Hypothalamus (tissue), 51 donors: ENCODE measurements at regions not wholly inside any gene's neighbourhood (a gene's known extent, or its start where the extent isn't known, plus 50 kb on each side); places are given as distances from the start of the nearest gene placed in this dataset.
"Not testable (repeated sequence)": the region's sequence is repeated elsewhere in the genome, so short reads cannot be mapped to it uniquely, and the experiment has no call there.

Experiments used
- DNase-seq, 51 donors: peaks; one replicate each; lab custom pipeline; 2025; lab: John Stamatoyannopoulos, UW

DNA sequence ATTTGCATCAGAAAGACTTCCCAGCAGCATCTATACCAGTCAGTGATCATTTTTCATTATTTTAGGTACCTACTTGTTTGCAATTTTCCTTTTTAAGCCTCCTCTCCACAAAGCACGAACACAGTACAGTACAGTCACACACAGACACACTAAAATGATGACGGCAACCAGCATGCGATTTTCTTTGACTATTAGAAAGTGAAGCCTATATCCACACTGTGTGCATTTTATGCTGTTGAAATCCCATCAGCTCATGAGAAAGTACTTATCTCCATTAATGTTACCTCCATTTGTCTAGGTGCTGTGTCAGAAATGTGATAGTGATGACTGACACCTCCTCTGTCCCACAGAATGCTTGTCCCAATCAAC lies 294.7 kb upstream of the MEIS2 start:
- DNase-seq, result no peak

DNA sequence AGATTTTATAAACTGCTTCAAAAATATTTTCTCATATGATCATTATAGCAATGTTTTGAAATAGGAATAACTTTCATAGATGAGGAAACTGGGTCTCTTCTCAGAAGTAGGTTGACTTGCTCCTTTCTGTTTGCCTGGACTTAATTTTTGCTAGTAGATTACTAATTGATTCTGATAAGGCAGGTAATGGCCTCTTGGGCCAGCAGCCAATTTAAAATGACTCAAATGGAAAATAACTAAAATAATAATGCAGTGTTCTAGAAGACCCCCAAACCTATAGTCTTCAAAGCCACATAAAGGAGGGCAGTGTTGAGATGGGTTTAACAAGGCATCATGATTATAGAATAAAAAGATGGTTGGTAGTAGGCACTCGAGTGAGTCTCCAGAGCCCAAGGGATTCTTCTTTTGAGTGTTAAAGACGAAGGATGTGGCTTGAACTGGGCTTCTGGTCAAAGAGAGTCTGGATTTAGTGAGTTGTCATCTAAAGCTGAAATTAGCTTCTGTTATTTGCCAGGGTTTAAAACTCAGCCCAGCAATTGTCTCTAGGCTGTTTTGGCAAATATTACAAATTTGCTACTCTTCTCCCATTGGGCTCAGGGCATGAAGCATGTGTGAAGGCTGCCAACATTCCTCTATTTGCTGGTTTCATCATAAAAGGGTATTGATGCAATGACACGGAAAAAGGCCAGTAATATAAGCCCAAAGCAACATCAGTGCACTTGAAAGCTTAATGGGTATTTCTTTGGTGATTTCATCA lies 297.1 kb upstream of the MEIS2 start:
- DNase-seq, result no peak

DNA sequence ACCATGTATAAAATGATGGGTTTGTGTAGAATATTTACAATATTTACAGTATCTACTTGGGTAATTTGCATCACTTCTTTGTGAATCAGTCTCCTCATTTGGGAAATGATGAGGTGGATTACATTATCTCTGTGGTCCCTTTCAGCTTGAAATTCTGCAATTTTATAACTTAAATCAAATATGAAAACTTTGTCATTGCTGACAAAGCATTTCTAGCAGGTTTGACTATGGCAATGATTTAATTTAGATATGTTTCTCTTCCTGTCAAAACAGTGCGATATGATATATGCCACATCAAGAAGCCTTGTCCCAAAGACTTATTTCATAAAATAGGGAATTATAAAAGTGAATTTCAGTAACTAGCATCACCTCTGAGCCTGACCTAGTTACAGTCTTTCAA lies 315.8 kb upstream of the MEIS2 start:
- no peak for DNase-seq

DNA sequence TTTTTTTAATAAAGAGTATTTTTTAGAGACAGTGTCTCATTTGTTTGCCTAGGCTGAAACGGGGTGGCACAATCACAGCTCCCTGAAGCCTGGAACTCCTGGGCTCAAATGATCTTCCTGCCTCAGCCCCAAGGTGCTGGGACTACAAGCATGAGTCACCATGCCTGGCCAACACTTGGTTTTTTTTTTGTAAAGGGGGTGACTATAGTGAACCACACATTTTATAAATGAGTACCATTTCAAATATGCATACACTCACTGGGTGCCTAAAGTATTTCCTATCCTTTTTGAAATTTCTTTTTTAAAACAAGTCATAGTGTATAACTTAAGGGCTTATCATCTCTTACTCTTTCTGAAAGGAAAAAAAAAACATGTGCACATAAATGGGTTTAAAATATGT lies 325.2 kb upstream of the MEIS2 start:
- no peak for DNase-seq

DNA sequence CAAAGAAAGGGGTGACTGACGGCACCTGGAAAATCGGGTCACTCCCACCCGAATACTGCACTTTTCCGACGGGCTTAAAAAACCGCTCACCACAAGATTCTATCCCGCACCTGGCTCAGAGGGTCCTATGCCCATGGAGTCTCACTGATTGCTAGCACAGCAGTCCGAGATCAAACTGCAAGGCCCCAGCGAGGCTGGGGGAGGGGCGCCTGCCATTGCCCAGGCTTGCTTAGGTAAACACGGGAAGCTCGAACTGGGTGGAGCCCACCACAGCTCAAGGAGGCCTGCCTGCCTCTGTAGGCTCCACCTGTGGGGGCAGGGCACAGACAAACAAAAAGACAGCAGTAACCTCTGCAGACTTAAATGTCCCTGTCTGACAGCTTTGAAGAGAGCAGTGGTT lies 327.0 kb upstream of the MEIS2 start:
- DNase-seq, result not testable (repeated sequence)

DNA sequence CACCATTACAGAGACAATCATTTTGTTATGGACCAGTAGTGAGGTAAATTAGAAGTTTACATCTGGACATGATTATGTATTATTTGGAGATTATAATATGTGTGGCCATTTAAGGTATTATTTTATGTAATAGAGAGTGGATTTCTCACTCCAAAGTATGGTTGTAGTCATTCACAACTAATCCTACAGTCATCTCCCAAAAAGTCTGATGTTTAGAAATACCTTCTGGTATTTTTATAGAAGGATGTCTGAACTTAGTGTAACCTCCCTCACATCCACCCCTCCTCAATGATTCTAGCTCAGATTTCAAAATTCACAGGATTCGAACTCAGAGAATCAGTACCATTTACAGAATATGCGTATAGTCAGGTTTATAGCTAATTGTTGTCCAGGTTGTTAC lies 346.6 kb upstream of the MEIS2 start:
- DNase-seq, result no peak

DNA sequence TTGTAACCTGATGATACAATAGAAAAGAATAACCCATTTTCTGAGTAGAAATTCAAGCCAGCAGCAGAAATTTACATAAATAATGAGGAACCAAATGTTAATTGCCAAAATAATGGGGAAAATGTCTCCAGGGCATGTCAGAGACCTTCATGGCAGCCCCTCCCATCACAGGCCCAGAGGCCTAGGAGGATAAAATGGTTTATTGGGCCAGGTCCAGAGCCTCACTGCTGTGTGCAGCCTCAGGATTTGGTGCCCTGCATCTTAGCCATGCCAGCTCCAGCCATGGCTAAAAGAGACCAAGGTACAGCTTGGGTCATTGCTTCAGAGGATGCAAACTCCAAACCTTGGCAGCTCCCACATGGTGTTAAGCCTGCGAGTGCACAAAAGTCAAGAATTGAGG lies 352.1 kb upstream of the MEIS2 start:
- no peak for DNase-seq

DNA sequence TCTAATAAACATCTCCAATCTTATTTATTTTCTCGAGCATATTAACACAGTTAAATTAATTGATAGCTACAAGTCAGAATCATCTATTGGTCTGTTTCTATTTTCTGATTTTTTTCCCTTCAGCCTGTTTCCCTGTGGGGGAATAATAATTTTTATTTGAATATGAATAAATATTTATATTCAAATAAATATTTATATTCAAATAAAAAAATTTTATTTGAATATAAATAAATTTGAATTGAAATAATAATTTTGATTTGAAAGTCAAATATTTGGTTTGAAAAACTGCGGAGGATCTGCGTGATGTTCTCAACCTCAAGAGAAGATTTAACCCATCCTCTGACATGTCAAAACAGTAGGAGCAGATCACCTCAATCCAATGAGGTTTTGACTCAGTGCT lies 380.1 kb upstream of the MEIS2 start:
- no peak for DNase-seq

DNA sequence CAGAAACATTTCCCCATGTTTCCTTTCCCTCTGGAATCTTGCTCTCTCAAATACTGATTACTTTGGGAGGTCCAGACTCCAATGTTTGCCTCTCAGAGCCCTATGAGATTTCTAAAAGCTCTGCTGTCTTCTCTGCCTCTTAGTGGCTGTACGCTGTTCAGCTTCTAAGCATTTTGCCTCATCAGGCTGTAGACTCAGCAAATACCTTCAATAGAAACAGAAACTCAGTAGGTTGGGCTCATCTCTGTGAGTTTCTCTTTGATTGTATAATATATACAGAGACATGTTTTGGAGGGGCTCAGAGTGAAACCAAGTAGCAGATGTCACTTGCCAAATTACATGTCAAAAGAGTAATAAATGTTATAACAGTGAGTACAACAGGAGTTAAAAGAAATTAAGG lies 380.8 kb upstream of the MEIS2 start:
- no peak for DNase-seq

DNA sequence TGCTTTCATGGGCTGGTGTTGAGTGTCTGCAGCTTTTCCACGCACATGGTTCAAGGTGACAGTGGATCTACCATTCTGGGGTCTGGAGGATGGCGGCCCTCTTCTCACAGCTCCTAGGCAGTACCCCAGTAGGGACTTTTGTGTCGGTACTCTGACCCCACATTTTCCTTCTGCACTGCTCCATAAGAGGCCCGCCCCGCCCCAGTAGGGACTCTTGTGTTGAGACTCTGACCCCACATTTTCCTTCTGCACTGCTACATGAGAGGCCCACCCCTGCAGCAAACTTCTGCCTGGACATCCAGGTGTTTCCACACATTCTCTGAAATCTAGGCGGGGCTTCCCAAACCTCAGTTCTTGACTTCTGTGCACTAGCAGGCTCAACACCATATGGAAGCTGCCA lies 383.4 kb upstream of the MEIS2 start:
- DNase-seq, result no peak

DNA sequence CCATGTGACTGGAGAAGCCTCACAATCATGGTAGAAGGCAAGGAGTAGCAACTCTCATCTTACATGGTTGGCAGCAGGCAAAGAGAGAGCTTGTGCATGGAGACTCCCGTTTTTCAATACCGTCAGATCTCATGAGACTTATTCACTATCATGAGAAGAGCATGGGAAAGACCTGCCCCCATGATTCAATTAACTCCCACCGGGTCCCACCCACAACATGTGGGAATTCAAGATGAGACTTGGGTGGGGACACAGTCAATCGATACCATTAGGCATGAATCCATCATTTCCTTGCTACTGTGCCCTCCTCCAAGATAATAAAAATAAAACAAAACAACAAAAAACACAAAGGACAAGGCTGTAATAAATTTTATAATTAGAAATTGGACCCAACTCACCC lies 384.7 kb upstream of the MEIS2 start:
- no peak for DNase-seq

DNA sequence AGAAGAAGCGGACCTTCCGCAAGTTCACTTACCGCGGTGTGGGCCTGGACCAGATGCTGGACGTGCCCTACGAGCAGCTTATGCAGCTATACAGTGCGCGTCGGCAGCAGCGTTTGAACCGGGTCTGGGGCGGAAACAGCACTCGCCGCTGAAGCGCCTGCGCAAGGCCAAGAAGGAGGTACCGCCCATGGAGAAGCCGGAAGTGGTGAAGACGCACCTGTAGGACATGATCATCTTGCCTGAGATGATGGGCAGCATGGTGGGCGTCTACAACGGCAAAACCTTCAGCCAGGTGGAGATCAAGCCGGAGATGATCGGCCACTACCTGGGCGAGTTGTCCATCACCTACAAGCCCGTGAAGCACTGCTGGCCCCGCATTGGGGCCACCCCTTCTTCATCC lies 390.4 kb upstream of the MEIS2 start:
- DNase-seq, result no peak

DNA sequence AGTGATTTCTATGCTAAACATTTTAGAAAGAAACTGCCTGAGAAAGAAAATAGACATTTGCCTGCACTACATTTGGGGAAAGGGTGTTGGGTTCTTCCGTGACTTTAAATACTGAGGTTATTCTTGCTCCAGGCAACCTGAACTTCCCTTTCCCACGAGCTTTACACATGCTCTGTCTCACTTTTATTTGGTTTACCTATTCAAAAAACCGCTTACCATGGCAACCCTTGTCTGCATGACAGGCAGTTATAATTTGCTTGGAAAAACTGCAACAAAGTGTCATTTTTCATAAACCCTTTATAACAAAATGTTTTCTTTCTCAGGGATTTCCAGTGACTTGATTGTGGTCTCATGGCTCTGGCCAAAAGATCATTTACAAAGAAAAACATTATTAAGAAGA lies 416.3 kb upstream of the MEIS2 start:
- DNase-seq, result no peak

DNA sequence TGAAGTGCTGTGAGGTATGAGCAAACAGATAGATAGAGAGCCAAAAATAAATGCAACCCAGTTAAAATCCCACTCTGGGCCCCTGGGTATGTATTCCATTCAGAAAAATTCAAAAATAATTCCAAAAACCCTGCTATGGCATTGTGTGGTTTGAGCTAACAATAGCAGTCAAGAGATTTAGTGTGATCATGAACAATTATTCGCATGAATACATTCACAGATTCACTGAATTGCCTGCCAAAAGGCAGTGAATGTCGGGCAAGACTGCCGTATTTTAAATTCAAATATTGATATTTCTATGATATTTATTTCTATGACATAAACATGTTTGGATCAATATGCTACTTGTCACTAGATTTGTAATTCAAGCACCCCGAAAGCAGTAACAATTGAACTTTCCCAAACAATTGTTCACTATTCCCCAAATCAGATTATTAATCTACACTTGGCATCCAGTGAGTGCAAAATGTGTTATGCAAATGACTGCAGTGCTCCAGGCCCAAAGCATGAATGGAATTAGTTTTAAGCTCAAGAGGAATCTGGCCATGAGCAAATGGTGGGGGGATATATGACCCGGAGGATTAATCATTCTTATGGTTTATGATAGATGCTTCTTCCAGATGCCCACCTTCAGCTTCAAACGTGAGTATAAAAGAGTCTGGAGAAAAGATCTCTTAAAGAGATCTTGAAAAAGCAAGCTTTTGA lies 417.0 kb upstream of the MEIS2 start:
- no peak for DNase-seq

DNA sequence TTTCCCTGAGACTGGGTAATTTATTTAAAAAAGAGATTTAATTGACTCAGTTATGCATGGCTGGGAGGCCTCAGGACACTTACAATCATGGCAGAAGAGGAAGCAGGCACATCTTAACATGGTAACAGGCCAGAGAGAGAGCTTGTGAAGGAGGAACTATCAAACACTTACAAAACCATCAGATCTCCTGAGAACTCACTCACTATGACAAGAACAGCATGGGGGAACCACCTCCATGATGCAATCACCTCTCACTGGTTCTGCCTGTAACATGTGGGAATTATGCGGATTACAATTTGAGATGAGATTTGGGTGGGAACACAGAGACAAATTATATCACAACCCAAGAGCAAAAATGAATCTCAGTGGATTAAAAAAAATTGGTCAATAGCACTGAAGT lies 416.0 kb upstream of the TMCO5A start:
- no peak for DNase-seq

DNA sequence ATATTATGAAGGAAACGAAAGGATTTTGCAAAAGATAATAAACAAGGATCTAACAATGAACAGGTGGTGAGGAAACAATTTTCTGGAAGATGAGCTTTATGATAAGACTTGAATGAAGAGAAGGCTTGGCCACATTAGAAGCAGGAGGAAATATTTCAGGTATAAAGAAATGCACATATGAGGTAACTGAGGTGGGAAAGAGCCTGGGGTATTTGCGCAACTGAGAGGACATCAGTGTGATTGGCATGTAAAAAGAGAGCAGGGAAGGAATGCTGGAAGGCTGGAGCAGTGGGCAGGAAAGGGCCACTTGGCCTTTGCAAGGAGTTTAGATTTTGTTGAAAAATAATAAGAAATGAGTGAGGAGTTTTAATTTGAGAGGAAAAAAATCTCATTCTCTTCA lies 414.4 kb upstream of the TMCO5A start:
- DNase-seq, result no peak

DNA sequence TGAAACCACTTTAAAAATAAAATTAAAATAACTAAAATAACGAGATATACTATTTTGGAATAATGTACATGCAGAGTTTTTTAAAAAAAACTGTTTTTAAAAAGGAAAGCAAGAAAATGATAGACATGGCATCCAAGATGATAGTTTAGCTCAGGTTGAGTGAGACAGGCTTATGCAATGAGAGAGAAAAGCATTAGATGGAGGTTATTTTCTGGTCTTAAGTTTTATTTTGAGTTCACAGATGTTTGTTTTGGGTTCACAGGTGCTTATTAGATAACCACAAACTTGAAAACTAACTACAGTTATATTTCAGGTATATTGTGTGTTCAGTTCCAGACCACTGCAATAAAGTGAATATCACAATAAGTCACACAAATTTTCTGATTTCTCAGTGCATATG lies 413.6 kb upstream of the TMCO5A start:
- DNase-seq, result no peak

DNA sequence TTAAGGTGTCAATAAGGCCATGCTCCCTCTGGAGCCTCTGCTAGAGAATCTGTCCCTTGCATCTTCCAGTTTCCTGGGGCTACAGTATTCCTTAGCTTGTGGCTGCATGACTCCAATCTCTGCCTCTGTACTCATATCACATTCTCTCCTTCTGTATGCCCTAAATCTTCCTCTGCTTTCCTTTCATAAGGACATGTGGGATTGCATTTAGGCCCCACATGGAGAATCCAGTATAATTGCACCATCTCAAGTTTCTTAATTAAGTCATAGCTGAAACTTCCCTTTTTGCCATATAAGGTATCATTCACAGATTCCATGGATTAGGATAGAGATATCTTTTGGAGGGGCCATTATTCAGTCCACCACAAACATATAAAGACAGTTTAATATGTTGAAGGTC lies 409.8 kb upstream of the TMCO5A start:
- no peak for DNase-seq

DNA sequence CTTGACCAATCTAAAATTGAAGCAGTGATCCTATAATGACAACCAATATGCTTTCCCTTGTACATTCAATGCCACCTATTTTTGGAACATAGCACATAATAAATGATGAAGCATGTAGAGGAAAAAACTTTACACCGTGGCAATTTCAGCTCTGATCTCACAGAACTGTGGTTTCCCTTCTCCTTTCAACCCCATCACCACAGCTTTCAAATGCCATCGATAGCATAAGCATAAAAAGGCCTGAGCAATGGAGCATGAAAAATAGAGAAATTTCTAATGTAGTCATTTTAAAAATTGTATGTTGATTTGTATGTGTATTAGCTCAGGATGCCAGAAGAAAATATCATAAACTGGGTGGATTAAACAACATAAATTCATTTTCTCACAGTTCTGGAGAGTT lies 406.0 kb upstream of the TMCO5A start:
- DNase-seq, result no peak

DNA sequence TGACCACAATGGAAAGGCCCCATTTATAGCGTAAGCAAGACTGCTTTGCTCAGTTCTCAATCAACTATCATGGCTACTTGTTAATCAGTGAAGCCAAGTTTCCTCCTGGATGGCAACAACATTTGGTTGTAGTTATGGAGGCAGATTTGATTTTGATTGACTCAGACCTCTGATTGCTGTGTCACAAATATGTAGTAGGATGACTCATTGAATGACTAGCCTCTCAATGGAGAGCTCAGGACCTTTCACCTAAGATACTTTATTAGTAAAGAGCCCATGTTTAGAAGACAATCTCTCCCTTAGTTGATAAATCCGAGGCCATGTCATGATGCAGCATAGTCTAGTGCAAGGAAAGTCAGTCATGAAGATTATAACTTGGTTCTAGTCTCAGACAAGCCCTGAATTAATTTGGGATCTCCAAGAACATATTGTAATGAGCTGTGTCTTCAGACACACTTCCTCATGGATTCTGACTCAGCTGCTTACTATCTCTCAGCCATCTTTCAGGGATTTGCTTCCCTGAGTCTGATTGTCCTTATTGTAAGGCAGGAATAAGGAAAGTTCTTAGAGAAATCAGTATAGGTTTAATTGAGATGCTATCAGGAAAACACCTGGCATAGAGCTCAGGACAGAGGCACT lies 397.4 kb upstream of the TMCO5A start:
- no peak for DNase-seq

DNA sequence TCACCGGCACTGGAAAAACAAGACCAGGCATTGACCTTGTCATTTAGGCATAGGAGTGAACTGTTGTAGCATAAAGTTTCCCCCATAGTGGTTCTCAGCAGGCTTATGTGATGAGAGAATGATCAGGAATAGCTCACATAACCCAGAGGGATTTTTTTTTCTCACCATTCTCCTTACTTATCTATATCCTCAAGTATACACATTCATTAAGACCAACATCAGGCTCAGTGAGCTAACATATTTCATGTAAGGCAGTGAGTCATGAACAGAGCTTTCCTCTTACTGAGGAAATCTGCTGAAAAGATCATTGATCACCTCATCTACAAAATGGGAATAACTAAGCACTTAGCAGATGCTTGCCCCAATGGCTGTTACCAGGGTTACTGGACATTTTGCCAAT lies 396.6 kb upstream of the TMCO5A start:
- DNase-seq, result no peak

DNA sequence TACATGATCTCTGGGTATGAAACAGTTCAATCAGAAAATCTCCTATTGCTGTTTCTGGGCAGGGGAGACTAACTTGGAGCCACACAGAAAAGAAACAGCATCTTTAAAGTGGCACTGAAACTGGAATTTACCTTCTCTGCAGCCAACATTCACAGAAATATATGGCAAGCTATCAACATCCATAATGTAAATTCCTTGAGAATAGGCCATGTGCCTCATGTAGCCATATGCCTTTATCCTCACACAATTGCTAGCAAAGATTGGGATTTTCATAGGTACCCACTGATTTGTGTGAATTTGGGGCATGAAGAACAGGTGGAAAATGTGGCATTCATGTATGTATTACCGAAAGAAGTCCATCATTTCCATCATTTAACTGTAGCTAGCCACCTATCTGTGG lies 386.3 kb upstream of the TMCO5A start:
- DNase-seq, result no peak
